ENCODE measurements at regions not wholly inside any gene's neighbourhood (a gene's known extent, or its start where the extent isn't known, plus 50 kb on each side); places are given as distances from the start of the nearest gene placed in this dataset.

DNA sequence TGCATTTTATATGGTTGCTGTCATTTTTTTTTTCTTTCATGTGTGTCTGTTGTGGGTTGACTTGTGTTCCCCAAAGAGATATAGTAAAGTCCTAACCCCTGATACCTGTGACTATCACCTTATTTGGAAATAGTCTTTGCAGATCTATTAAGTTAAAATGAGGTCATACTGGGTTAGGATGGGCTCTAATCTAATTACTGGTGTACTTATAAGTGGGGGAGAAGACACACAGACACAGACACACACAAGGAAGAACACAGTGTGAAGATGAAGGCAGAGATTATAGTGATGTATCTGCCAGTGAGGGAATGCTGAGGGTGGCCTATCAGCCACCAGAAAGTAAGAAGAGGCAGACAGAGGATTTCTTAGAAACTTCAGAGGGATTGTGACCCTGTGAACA is 318.4 kb upstream of the ATP2B1 start:
- TF ChIP-seq, protein P1, sequence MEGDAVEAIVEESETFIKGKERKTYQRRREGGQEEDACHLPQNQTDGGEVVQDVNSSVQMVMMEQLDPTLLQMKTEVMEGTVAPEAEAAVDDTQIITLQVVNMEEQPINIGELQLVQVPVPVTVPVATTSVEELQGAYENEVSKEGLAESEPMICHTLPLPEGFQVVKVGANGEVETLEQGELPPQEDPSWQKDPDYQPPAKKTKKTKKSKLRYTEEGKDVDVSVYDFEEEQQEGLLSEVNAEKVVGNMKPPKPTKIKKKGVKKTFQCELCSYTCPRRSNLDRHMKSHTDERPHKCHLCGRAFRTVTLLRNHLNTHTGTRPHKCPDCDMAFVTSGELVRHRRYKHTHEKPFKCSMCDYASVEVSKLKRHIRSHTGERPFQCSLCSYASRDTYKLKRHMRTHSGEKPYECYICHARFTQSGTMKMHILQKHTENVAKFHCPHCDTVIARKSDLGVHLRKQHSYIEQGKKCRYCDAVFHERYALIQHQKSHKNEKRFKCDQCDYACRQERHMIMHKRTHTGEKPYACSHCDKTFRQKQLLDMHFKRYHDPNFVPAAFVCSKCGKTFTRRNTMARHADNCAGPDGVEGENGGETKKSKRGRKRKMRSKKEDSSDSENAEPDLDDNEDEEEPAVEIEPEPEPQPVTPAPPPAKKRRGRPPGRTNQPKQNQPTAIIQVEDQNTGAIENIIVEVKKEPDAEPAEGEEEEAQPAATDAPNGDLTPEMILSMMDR (IDR thresholded peaks at IDR 0.05; ENCODE audit: low read depth, low read length, poor library complexity, severe bottlenecking) = no peak
- no peak for TF ChIP-seq EZH2phosphoT487 (IDR thresholded peaks at IDR 0.05; ENCODE audit: borderline replicate concordance, low read length)
